Tongue (tissue), 1 donor: ENCODE measurements at regions not wholly inside any gene's neighbourhood (a gene's known extent, or its start where the extent isn't known, plus 50 kb on each side); places are given as distances from the start of the nearest gene placed in this dataset. TPM values are rescaled to one million over a fixed set of nuclear protein-coding genes. Genes with fewer than 3 reads are reported as not detected.

Experiments
- small RNA-seq: library from RNA; depleted of rRNA; stranded (forward); fragments of <200 nt; gene quantifications from one replicate; pipeline ENCODE3, GENCODE V24; 2014; ENCODE audit warnings: low replicate concordance

Small RNAs in the stretch of these regions (small RNA-seq; reads per million reads assigned to genes)
- gene AC091946.2 (not detected), gene AC140172.1 (not detected)
